NCI-H345 treated with DMSO at 0.1 percent for 48 hours (cell line): ENCODE measurements at regions not wholly inside any gene's neighbourhood (a gene's known extent, or its start where the extent isn't known, plus 50 kb on each side); places are given as distances from the start of the nearest gene placed in this dataset.

Experiments
- DNase-seq: peaks from one replicate; lab custom pipeline; 2025; ENCODE audit not compliant: unreplicated experiment; lab: John Stamatoyannopoulos, UW

- DNase-seq: no peak
These were observed 52.7 kb upstream of the ALK start for GRCh38 chr2:29974086-29974485.

DNA sequence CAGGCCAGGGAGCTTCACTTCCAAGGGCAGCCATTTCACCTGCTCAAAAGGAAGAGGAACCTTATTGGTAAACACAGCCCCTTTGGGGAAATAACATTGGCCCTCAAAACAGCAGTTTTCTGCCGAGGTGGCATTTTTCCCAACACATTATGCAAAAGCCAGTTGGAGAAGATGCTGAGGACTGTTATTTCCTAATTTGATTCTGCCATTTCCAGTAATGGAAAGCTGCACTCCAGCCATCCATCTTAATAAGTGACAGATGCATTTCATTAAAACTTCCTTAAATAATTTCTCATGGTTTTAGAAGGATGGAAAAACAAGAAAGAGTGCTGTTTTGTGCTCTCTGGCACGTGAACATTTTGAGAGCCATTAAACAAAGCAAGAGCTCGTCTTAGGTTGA is 55.9 kb upstream of the ALK start:
- no peak for DNase-seq

DNA sequence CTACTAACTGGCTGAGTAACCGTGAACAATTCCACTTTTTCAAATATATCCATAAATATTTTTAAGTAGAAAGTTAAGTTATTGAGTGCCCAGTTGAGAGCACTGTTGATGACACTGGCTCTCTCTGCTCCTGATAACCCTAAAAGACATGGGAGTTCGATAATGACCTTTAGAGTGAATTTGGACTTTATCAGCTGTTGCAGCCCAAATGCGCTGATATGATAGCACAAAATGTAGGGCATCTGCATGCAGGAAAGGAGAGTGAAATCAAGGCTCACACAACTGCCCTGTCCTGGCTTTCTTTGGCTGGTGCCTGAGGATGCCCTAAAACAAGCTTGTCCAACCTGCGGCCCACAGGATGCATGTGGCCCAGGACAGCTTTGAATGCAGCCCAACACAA is 60.0 kb upstream of the ALK start:
- no peak for DNase-seq

DNA sequence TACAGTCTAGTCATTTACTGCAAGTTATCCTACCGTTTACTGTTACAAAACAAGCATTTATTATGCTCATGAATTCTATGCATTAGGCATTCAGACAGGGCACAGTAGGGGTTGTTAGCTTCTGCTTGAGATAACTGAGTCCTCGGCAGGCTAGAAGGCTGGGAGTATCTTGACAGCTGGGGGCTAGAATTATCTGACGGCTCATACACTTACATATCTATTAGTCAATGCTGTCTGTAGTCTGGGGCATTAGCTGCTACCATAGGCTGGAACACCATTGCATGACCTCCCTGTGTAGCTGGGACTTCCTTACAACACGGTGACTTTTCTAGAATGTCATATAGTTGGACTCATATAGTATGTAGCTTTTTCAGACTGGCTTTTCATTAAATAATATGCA is 61.9 kb upstream of the ALK start:
- no peak for DNase-seq

GRCh38 chr2:29987146-29987545 is 65.8 kb upstream of the ALK start:
- no peak for DNase-seq

GRCh38 chr2:29990129-29990528 is 68.7 kb upstream of the ALK start:
- DNase-seq: no peak

GRCh38 chr2:29991086-29991485 is 69.7 kb upstream of the ALK start:
- DNase-seq: no peak

- no peak for DNase-seq
These were observed 73.9 kb upstream of the ALK start for GRCh38 chr2:29995241-29995640.

- DNase-seq: no peak
These were observed 81.7 kb upstream of the ALK start for GRCh38 chr2:30003128-30003527.

- no peak for DNase-seq
These were observed 101.2 kb upstream of the ALK start for GRCh38 chr2:30022444-30023071.

DNA sequence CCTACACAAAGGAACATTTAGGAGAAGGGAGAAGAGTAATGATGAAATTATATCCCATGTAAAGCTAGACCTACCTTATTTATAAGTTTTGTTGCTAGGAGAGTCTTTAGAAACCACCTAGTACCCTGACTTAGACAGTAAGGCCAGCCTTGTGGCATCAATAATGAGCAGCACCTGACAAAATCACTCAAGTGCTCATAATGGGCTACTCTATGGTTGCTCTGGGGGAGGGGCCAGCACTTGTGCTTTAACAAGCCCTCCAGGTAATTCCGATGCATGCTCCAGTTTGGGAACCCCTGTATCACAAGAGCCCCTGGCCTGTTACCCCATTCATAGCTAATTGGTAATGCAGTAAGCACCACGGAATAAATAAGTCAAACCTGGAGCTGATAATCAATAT is 102.9 kb upstream of the ALK start:
- no peak for DNase-seq

DNA sequence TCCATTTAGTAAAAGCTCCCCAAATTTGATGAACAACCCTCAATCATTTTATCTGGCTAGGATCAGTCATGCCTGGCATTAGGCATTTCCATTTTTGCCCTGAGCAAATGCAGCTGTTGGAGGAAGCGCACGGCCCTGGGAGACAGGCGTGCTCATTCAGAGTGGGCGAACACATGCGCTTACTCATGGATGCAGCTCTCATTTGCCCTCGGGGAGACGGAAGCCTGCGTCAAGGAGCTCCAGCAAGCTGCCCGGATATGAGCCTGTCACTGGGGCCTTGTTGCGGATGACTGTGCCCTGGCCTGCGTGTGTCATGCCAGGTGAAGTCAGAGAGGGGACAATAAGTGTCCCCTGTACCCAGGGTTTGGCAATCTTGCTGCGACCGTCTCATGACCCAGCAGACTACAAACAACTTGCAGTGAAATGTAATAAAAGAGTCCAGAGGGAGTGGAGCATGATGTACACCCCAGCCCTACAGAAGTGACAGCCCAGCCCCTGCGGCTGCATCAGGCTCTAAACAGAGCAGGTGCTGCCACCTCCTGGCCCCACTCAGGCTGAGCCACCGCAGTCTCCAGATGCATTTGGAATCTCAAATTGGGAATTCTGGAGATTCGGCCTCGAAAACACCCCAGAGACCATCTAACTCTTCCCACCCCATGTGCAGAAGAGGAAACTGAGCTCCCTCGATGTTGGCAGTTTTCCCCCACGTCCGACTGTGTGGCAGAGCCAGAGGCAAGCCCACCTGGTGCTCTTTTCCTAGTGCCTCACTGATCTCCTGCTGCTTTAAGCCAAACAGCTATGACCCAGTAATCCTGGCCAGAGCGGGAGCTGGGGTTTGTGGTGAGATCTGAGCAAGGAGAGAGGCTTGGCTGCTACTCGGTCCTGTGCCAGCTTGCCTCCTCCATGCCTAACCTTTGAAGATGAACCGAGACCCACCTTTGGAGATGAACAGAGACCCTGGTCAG is 105.0 kb upstream of the ALK start:
- DNase-seq: peak; percentile 55

DNA sequence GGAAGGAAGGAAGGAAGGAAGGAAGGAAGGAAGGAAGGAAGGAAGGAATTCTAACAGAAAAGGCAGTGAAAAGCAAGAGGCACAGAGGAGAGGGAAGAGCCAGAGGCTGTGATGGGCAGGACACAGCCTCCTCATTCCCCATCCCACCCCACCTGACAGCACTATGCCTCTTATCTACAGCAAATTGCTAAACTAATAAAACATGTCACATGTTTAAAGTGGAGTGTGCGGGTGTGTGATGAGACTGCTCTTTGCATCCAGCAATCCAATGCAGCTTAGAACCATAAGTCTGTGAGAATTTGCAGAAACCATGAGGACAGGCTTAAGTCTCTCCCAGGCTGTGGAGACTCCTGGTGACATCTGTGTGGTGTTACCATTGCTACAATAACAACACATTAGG is 108.4 kb upstream of the ALK start:
- DNase-seq: no peak

DNA sequence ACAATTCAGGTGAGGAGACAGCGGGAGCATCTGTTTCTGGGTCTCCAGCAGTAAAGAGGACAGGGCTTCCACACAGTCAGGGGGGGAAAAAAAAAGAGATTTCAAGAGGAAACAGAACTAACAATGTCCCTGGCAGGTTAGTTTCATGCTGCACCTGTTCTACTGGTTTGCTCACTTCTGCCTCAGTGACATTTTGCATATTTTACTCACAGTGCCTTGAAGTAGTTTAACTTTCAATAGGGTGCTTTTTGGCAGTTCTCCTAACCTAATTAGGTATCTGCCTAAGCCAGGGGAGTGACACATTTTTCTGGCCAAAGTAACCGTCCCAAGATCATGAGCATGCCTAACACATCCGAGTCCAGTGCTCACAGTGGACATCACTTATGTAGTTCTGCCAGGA is 109.0 kb upstream of the ALK start:
- DNase-seq: peak; percentile 64

DNA sequence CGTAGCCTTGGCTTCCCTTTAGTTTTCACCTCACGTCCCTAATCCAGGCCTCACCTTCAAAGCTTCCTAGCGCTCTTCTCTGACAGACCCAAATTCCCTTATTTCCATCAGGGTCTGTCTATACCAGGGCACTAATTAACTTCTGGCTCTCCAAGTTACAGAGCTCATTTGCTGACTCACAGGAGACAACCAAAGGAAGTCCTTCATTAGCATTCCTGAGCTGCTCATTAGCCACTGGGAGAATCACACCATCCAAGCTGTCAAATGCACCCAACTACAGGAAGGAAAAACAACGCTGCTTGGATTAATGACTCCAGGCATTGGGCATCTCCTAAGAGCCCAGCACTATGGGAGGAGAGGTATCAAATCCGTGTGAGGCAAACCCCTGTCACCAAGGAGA is 109.8 kb upstream of the ALK start:
- no peak for DNase-seq

DNA sequence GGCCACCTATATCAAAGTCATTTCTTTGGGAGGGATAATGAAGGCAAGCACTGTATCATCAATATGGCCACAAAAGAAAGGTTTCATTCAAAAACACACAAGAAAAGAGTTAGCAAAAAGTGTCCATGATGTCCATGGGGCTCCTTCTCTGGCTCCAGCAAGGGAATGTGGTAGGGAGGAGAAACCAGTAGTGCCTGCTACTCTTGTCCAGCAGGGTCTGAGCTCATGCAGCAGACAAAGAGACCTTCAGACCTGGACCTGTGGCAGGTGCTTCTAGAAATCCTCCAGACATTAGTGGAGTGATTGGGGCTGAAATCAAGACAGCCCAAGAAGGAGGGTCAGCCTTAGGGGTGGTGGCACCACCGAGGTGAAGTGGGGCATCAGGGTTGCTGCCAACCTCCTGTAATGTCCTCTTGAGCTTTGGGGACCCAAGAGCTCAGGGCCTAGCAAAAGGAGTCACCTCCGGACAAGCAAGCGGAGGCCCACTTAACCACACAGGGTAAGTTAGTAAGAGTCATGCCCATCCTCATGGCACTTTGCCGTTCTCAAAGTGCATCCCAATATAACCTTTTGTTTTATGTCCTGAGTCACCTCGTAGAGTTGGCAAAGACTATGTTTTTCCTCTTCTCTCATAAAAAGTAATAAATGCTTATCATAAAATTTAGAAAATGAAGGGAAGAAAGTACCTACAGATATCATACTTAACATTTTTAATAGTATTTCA is 112.6 kb upstream of the YPEL5 start:
- no peak for DNase-seq

DNA sequence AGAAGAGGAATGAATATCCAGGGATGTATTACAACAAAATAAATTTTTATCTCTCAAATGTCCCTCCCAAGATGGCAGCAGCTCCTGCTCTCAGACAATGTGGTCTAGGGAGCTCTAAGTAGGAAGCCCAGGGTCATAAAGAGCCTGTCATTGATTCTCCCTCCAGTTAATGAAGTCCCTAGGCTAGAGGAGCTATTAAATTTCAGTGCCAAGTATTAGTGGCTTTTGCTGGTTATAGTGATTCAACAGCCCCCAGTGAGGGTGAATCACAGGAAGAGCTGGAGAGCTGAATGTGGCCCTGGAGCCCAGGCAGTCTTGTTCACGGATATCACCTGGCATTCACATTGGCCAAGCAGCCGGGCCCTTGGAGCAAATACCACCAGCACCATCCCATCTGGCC is 109.8 kb upstream of the YPEL5 start:
- no peak for DNase-seq

DNA sequence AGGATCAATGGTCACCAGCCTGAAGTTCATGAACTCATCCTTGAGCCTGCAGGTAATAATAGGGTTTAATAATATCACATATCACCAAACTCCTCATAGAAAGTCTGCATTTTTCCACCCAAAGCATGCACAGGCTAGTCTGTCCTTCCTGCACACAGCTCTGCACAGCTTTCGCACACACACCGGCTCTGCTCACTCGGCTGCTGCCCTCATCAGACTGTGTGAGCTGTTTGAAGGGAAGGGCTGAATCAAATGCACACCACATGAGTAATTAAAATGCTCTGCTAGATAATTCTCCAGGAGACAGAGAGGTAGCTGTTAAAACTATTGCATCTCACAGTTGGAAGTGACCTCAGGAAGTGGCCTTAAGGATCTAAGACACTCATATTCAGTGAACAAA is 108.4 kb upstream of the YPEL5 start:
- no peak for DNase-seq

DNA sequence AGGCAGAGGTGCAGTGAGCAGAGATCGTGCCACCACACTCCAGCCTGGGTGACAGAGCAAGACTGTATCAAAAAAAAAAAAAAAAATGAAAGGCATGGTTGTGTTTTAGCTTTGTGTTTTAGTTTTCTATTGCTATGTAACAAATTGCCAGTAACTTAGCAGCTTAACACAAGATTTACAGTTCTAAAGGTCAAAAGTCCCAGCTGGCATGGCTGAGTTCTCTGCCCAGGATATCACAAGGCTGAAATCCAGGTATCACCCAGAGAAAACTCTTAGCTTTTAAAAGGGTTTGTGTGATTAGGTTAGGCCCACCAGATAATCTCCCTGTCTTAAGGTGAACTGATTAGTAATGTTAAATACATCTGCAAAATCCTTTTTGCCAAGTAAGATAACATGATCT is 107.7 kb upstream of the YPEL5 start:
- DNase-seq: no peak

DNA sequence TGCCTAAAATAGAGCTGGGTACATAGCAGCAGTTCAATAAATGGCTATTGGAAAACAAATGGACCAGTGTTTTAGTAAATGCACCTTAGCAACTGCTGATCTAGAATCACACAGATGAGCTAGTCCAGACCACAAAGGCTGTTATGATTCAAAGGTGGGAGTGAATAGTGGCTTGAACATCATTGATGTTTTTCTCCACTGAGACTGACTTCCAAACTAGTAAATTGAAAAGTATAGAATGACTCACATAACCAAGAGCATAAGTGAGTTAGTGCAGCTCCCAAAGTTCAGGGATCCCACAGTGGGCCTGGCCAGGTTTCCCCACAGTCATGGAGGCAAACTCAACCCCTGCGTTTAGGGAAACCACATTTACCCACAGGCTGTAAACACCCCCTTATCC is 106.7 kb upstream of the YPEL5 start:
- DNase-seq: no peak

DNA sequence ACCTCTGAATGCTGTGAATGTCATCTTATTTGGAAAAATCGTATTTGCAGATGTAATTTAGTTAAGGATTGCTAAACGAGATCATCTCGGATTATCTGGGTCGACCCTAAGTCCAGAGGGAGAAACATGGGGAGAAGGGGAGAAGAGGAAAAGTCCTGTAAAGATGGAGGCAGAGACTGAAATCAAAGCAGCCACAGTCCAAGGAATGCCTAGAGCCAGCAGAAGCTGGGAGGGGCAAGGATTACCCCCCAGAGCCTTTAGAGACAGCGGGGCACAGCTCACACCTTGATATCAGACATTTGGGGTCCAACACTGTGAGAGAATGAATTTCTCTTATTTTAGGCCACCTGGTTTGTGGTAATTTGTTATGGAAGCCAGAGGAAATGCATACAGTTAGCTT is 104.9 kb upstream of the YPEL5 start:
- DNase-seq: no peak

- no peak for DNase-seq
These were observed 100.4 kb upstream of the YPEL5 start for GRCh38 chr2:30046396-30046795.
